K562 (cell line): ENCODE measurements at regions not wholly inside any gene's neighbourhood (a gene's known extent, or its start where the extent isn't known, plus 50 kb on each side); places are given as distances from the start of the nearest gene placed in this dataset.

Experiments used
- ATAC-seq: fragments of 200-7000 bp; cut with Tn5 transposase; 3 replicates; pipeline ENCODE4 v1.9.1; 2020; ENCODE audit warnings: moderate library complexity
- BruUV-seq: library from RNA; stranded (reverse); fragments of 400-500 nt; replicated peaks from 2 replicates; lab custom pipeline; 2021; lab: Mats Ljungman, UMichigan
- CTCF ChIA-PET: fragments of 300-600 bp; formaldehyde crosslinking; extraction: SDS; loops from one replicate; lab custom pipeline; 2021; ENCODE audit warnings: low intra/inter-chr PET ratio; lab: Yijun Ruan, JAX
- POLR2A ChIA-PET: fragments of 300-600, 350-650 bp; sonication (Branson Sonifier 250); formaldehyde crosslinking; extraction: SDS; loops from one replicate; lab custom pipeline; 2021; ENCODE audit warnings: antibody characterized with exemption, inconsistent platforms; lab: Yijun Ruan, JAX
- DNase-seq, 4 experiments: peaks; one replicate each; pipeline versions ENCODE4 v3.0.0 to v3.0.0-alpha.2; 2011 to 2018; ENCODE audit warnings: low spot score in 3 of 4, mixed read lengths in 3 of 4; ENCODE audit errors: extremely low read depth in 1 of 4
- FAIRE-seq: peaks from 2 replicates; lab custom pipeline; 2011; peaks lifted over from hg19 to GRCh38; lab: Jason Lieb, UNC
- H2AFZ ChIP-seq: 2 replicates; pipeline ENCODE4 v1.6.0; 2011; ENCODE audit warnings: low read depth, low read length, control low read depth, inconsistent platforms
- H3K27ac ChIP-seq: fragments of 200-600 bp; 3 replicates; pipeline ENCODE4 v1.8.0; 2011; ENCODE audit warnings: low read depth, mild to moderate bottlenecking, control low read depth, inconsistent platforms, low read length, moderate library complexity, mixed read lengths; ENCODE audit errors: extremely low read depth
- H3K27me3 ChIP-seq, 2 experiments: fragments of 300-600 bp in 1 of 2; 2 replicates in 1 of 2; 3 replicates in 1 of 2; pipeline versions ENCODE4 v1.6.0 to v1.8.0; 2011; ENCODE audit warnings: inconsistent platforms in 2 of 2, low read length in 2 of 2, mild to moderate bottlenecking in 1 of 2, mixed read lengths in 1 of 2, moderate library complexity in 1 of 2; ENCODE audit not compliant: control insufficient read depth in 2 of 2, insufficient read depth in 2 of 2
- H3K36me3 ChIP-seq: fragments of 300-600 bp; 3 replicates; pipeline ENCODE4 v1.8.0; 2011; ENCODE audit warnings: mild to moderate bottlenecking, low read length, inconsistent platforms; ENCODE audit not compliant: control insufficient read depth, insufficient read depth
- H3K4me1 ChIP-seq, 2 experiments: fragments of 200-600 bp in 1 of 2; replicated peaks in 1 of 2; 2 replicates in 1 of 2; 3 replicates in 1 of 2; pipeline versions ENCODE4 v1.5.1 to v1.8.0; 2011; ENCODE audit warnings: inconsistent platforms in 2 of 2, low read length in 2 of 2, mild to moderate bottlenecking in 1 of 2, mixed read lengths in 1 of 2, moderate library complexity in 1 of 2; ENCODE audit not compliant: control insufficient read depth in 2 of 2, insufficient read depth in 2 of 2
- H3K4me2 ChIP-seq: 2 replicates; pipeline ENCODE4 v1.6.1; 2011; ENCODE audit warnings: low read length, control low read depth, inconsistent platforms, mixed read lengths; ENCODE audit not compliant: insufficient read depth
- H3K4me3 ChIP-seq: fragments of 200-600 bp; sonication (generic), shearing (Covaris generic); 2 replicates; pipeline ENCODE4 v1.5.1; 2016; ENCODE audit warnings: control low read depth, inconsistent platforms
- H3K79me2 ChIP-seq: fragments of 200-600 bp; 3 replicates; pipeline ENCODE4 v1.8.0; 2011; ENCODE audit warnings: low read length, inconsistent platforms; ENCODE audit not compliant: control insufficient read depth, insufficient read depth
- H3K9ac ChIP-seq, 2 experiments: 2 replicates each; pipeline versions ENCODE4 v1.6.0 to v1.6.1; 2011; ENCODE audit warnings: low read depth in 2 of 2, low read length in 2 of 2, control low read depth in 1 of 2, inconsistent platforms in 1 of 2, mild to moderate bottlenecking in 1 of 2, mixed read lengths in 1 of 2; ENCODE audit not compliant: insufficient read depth in 1 of 2
- H3K9me1 ChIP-seq: one replicate; pipeline ENCODE4 v1.6.0; 2011; ENCODE audit warnings: inconsistent platforms, mild to moderate bottlenecking, low read length, moderate library complexity; ENCODE audit not compliant: control insufficient read depth, insufficient read depth
- H3K9me3 ChIP-seq: replicated peaks from 2 replicates; pipeline ENCODE4 v1.5.1; 2011; ENCODE audit warnings: low read depth, low read length, inconsistent platforms; ENCODE audit not compliant: control insufficient read depth, insufficient read depth
- H4K20me1 ChIP-seq: replicated peaks from 2 replicates; pipeline ENCODE4 v1.6.1; 2011; ENCODE audit warnings: low read length, inconsistent platforms, mixed read lengths; ENCODE audit not compliant: control insufficient read depth, insufficient read depth
- EZH2 ChIP-seq: IDR thresholded peaks from 2 replicates; pipeline ENCODE4 v1.6.1; 2012; ENCODE audit warnings: low read depth, mild to moderate bottlenecking, inconsistent platforms, low read length, borderline replicate concordance
- FOXM1 ChIP-seq, 2 experiments: fragments of 450-650 bp in 1 of 2; sonication (generic) in 1 of 2; formaldehyde crosslinking in 1 of 2; IDR thresholded peaks; 2 replicates each; pipeline versions ENCODE4 v1.6.1 to v1.9.0; 2017 to 2022; ENCODE audit warnings: low read depth in 2 of 2, mild to moderate bottlenecking in 2 of 2, missing genetic modification reagents in 1 of 2, moderate library complexity in 1 of 2
- HLTF ChIP-seq: fragments of 450-650 bp; IDR thresholded peaks from 2 replicates; pipeline ENCODE4 v1.6.1; 2016
- MAZ ChIP-seq, 2 experiments: fragments of 450-650 bp in 1 of 2; sonication (generic) in 1 of 2; formaldehyde crosslinking; IDR thresholded peaks in 1 of 2; conservative IDR thresholded peaks in 1 of 2; 2 replicates each; pipeline versions ENCODE4 v1.4.0 to v1.5.0; 2020; ENCODE audit warnings: mild to moderate bottlenecking in 1 of 2, missing genetic modification reagents in 1 of 2
- NEUROD1 ChIP-seq: fragments of 150-350 bp; IDR thresholded peaks from 2 replicates; pipeline ENCODE4 v1.6.1; 2014; ENCODE audit warnings: borderline replicate concordance, low read length, low read depth; ENCODE audit not compliant: partially characterized antibody
- NFE2 ChIP-seq: IDR thresholded peaks from 2 replicates; pipeline ENCODE4 v1.6.1; 2014; ENCODE audit warnings: antibody characterized with exemption, low read depth
- PRMT5 ChIP-seq: sonication (generic); formaldehyde crosslinking; IDR thresholded peaks from 2 replicates; pipeline ENCODE4 v1.5.0; 2020; ENCODE audit warnings: missing genetic modification reagents
- TAL1 ChIP-seq: fragments of 450-650 bp; IDR thresholded peaks from 2 replicates; pipeline ENCODE4 v1.6.1; 2016; ENCODE audit warnings: mild to moderate bottlenecking
- ZFP1 ChIP-seq: fragments of 450-650 bp; formaldehyde crosslinking; IDR thresholded peaks from 2 replicates; pipeline ENCODE4 v1.4.0; 2020; ENCODE audit warnings: mild to moderate bottlenecking, mixed read lengths
- ZNF184 ChIP-seq: sonication (generic); formaldehyde crosslinking; IDR thresholded peaks from 2 replicates; pipeline ENCODE4 v1.5.0; 2020; ENCODE audit warnings: missing genetic modification reagents
- ZNF311 ChIP-seq: fragments of 250-450 bp; sonication (Bioruptor Pico); IDR thresholded peaks from 2 replicates; pipeline ENCODE4 v1.4.0; 2020; ENCODE audit warnings: mild to moderate bottlenecking, moderate library complexity
- WGBS: fragments of 100-300 bp; shearing (Covaris generic); methylation state at CpG from one replicate; pipeline ENCODE4 v1.1.6; 2016; ENCODE audit warnings: low coverage, mixed read lengths; ENCODE audit not compliant: insufficient coverage; ENCODE audit errors: missing lambda C conversion rate; 5-methylcytosine and 5-hydroxymethylcytosine counted together
- in situ Hi-C: fragments of 300-500 bp; cut with MboI; formaldehyde crosslinking; loops from 4 replicates; pipeline ENCODE4 v1.15.0; 2018; ENCODE audit warnings: inconsistent platforms, mixed read lengths
- intact Hi-C: fragments of 100-400 bp; cut with micrococcal nuclease; formaldehyde crosslinking; loops from 2 replicates; pipeline ENCODE4 v1.14.2; 2022
- TF ChIP-seq, protein P1 (sequence below): sonication (generic); formaldehyde crosslinking; IDR thresholded peaks from 2 replicates; pipeline ENCODE4 v1.8.1; 2022; ENCODE audit warnings: missing genetic modification reagents
- TF ChIP-seq, protein P2 (sequence below): sonication (generic); formaldehyde crosslinking; IDR thresholded peaks from 2 replicates; pipeline ENCODE4 v1.8.0; 2022; ENCODE audit warnings: mild to moderate bottlenecking, low read depth, missing genetic modification reagents

DNA sequence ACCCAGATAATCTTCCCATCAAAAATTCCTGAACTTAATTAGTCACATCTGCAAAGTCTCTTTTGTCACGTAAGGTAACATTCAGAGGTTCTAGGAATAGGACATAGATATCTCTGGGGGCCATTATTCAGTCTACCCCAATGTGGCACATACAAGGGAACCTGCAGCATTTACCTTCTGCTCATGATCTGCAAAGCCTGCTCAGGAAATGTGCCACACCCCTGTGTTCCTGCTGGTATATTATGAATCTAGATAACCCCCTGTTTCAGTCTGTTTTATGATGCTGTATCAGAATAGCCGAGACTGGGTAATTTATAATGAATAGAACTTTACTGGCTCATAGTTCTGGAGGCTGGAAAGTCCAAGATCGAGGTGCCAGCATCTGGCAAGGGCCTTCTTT is 103.5 kb downstream of the ARL4C start:
- Histone ChIP-seq H3K79me2 (no peaks in the 10 kb centered on the region), H3K27me3 (peaks cover 0 to 14% of the 10 kb centered on the region in 2 experiments; a peak in 2 of 5 replicates), H4K20me1 (no peaks in the 10 kb centered on the region), H3K4me3 (no peak overlapping the region), H3K4me2 (no peak overlapping the region), H3K9me1 (no peaks in the 10 kb centered on the region), H3K27ac (no peak overlapping the region), H3K36me3 (no peaks in the 10 kb centered on the region), H3K9ac (no peak overlapping the region), H2AFZ (no peak overlapping the region), H3K4me1 (no peaks in the 10 kb centered on the region)
- FAIRE-seq, result no peak
- POLR2A ChIA-PET, result no interaction called here
- CTCF ChIA-PET, result no interaction called here
- DNase-seq, result no peak
- intact Hi-C loops, result no loop called here
- no TSS peak for BruUV-seq
- WGBS, result 0% methylated on average over 3 of the region's 3 CpGs
- TF ChIP-seq ZNF184 (CRISPR knock-in tag) (no peak), MAZ (CRISPR knock-in tag; conservative IDR thresholded peaks at IDR 0.05 in 1 of 2, IDR thresholded peaks at IDR 0.05 in 1 of 2) (no peak), EZH2 (no peak), HLTF (no peak), NFE2 (no peak), ZFP1 (CRISPR knock-in tag) (no peak), ZNF311 (no peak), NEUROD1 (no peak), TAL1 (no peak), FOXM1 (IDR thresholded peaks at IDR 0.05; ENCODE audit: low read depth) (no peak), FOXM1 (CRISPR knock-in tag; IDR thresholded peaks at IDR 0.05; ENCODE audit: low read depth) (no peak), PRMT5 (no peak)
- TF ChIP-seq, protein P1, sequence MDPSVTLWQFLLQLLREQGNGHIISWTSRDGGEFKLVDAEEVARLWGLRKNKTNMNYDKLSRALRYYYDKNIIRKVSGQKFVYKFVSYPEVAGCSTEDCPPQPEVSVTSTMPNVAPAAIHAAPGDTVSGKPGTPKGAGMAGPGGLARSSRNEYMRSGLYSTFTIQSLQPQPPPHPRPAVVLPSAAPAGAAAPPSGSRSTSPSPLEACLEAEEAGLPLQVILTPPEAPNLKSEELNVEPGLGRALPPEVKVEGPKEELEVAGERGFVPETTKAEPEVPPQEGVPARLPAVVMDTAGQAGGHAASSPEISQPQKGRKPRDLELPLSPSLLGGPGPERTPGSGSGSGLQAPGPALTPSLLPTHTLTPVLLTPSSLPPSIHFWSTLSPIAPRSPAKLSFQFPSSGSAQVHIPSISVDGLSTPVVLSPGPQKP (CRISPR knock-in tag), result no peak
- TF ChIP-seq, protein P2, sequence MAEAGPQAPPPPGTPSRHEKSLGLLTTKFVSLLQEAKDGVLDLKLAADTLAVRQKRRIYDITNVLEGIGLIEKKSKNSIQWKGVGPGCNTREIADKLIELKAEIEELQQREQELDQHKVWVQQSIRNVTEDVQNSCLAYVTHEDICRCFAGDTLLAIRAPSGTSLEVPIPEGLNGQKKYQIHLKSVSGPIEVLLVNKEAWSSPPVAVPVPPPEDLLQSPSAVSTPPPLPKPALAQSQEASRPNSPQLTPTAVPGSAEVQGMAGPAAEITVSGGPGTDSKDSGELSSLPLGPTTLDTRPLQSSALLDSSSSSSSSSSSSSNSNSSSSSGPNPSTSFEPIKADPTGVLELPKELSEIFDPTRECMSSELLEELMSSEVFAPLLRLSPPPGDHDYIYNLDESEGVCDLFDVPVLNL (CRISPR knock-in tag), result no peak
- TF ChIP-seq, all 486 proteins: peak for 0
- in situ Hi-C loops, result no loop called here
- ATAC-seq, result no peak
- no peaks in the 10 kb centered on the region for H3K9me3 ChIP-seq
